Breast epithelium (tissue), 4 donors: ENCODE measurements at regions not wholly inside any gene's neighbourhood (a gene's known extent, or its start where the extent isn't known, plus 50 kb on each side); places are given as distances from the start of the nearest gene placed in this dataset.
"Not testable (repeated sequence)": the region's sequence is repeated elsewhere in the genome, so short reads cannot be mapped to it uniquely, and the experiment has no call there.

Experiments used
- DNase-seq, 2 donors: peaks; one replicate each; pipeline ENCODE4 v3.0.0-alpha.2; 2019; ENCODE audit warnings: low spot score in 2 of 2
- H3K27ac ChIP-seq, 2 donors: fragments of 200-600 bp; sonication (generic) in 1 of 2; one replicate each; pipeline ENCODE4 v1.5.1; 2016 to 2019; ENCODE audit warnings: mild to moderate bottlenecking in 1 of 2
- H3K27me3 ChIP-seq, 2 donors: fragments of 200-600 bp; sonication (generic) in 1 of 2; one replicate each; pipeline versions ENCODE4 v1.5.1 to v1.6.0; 2017 to 2019; ENCODE audit warnings: control low read depth in 1 of 2, mild to moderate bottlenecking in 1 of 2
- H3K36me3 ChIP-seq: fragments of 200-600 bp; one replicate; pipeline ENCODE4 v1.5.1; 2019
- H3K4me1 ChIP-seq, 2 donors: fragments of 200-600 bp; sonication (generic); one replicate each; pipeline ENCODE4 v1.5.1; 2016 to 2019; ENCODE audit warnings: control low read depth in 1 of 2
- H3K4me3 ChIP-seq, 3 donors: fragments of 200-600 bp; sonication (generic); 1 replicate in 2 of 3; 2 replicates in 1 of 3; pipeline ENCODE4 v1.5.1; 2016 to 2019; ENCODE audit warnings: mild to moderate bottlenecking in 3 of 3, moderate library complexity in 2 of 3
- H3K9me3 ChIP-seq, 2 donors: fragments of 200-600 bp; sonication (generic) in 1 of 2; one replicate each; pipeline ENCODE4 v1.5.1; 2016 to 2019; ENCODE audit warnings: control low read depth in 1 of 2
- CTCF ChIP-seq, 3 donors: fragments of 450-650 bp; IDR thresholded peaks; one replicate each; pipeline ENCODE4 v1.5.1; 2016 to 2017; ENCODE audit warnings: antibody characterized with exemption in 3 of 3, mild to moderate bottlenecking in 3 of 3, moderate library complexity in 3 of 3
- POLR2A ChIP-seq: fragments of 450-650 bp; IDR thresholded peaks from one replicate; pipeline ENCODE4 v1.6.1; 2016; ENCODE audit warnings: antibody characterized with exemption, mild to moderate bottlenecking, moderate library complexity
- POLR2AphosphoS5 ChIP-seq, 3 donors: sonication (generic); formaldehyde crosslinking; IDR thresholded peaks; one replicate each; pipeline ENCODE4 v1.6.1; 2017; ENCODE audit warnings: antibody characterized with exemption in 3 of 3
- intact Hi-C: fragments of 100-400 bp; cut with DNase I; formaldehyde crosslinking; loops from one replicate; pipeline ENCODE4 v1.15.1; 2023; ENCODE audit warnings: low total_unique reads

DNA sequence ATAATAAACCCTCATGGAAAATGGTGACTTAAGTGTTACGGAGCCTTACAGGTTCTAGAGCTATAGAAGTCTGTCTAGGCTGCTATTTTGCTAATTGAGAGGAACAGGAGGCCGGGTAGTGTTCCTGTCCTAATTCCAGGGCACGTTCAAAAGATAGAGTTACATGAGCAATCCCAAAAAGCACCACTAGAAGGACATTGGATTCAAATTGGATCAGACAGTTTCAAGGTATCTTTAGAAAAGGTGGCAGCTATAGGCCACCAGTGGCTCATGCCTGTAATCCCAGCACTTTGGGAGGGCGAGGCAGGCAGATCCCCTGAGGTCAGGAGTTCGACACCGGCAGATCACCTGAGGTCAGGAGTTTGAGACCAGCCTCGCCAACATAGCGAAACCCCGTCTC lies 458.8 kb downstream of the TMEM232 start:
- no peak overlapping the region for H3K27ac ChIP-seq
- TF ChIP-seq POLR2A (no peak), CTCF (IDR thresholded peaks at IDR 0.05) (no peak), POLR2AphosphoS5 (IDR thresholded peaks at IDR 0.05) (no peak)
- no peaks in the 10 kb centered on the region for H3K36me3 ChIP-seq
- intact Hi-C loops = no loop called here
- no peaks in the 10 kb centered on the region for H3K27me3 ChIP-seq
- DNase-seq = no peak
- H3K4me3 ChIP-seq = no peak overlapping the region
- H3K9me3 ChIP-seq = no peaks in the 10 kb centered on the region
- no peaks in the 10 kb centered on the region for H3K4me1 ChIP-seq

- TF ChIP-seq POLR2AphosphoS5 (IDR thresholded peaks at IDR 0.05) = no peak
- no peak for TF ChIP-seq POLR2A
- TF ChIP-seq CTCF (IDR thresholded peaks at IDR 0.05) = no peak
- Histone ChIP-seq H3K27me3 (no peaks in the 10 kb centered on the region), H3K36me3 (no peaks in the 10 kb centered on the region), H3K27ac (no peak overlapping the region), H3K9me3 (no peaks in the 10 kb centered on the region), H3K4me3 (no peak overlapping the region), H3K4me1 (no peaks in the 10 kb centered on the region)
- intact Hi-C loops = no loop called here
- DNase-seq = no peak
Measured at GRCh38 chr5:110268283-110268682, 458.2 kb downstream of the TMEM232 start.

GRCh38 chr5:110268985-110269384 lies 457.5 kb downstream of the TMEM232 start:
- Histone ChIP-seq H3K36me3 (no peaks in the 10 kb centered on the region), H3K27me3 (no peaks in the 10 kb centered on the region), H3K4me1 (no peaks in the 10 kb centered on the region), H3K4me3 (no peak overlapping the region), H3K9me3 (no peaks in the 10 kb centered on the region), H3K27ac (no peak overlapping the region)
- TF ChIP-seq POLR2A (no peak), CTCF (IDR thresholded peaks at IDR 0.05) (no peak), POLR2AphosphoS5 (IDR thresholded peaks at IDR 0.05) (no peak)
- intact Hi-C loops = no loop called here
- DNase-seq = no peak

DNA sequence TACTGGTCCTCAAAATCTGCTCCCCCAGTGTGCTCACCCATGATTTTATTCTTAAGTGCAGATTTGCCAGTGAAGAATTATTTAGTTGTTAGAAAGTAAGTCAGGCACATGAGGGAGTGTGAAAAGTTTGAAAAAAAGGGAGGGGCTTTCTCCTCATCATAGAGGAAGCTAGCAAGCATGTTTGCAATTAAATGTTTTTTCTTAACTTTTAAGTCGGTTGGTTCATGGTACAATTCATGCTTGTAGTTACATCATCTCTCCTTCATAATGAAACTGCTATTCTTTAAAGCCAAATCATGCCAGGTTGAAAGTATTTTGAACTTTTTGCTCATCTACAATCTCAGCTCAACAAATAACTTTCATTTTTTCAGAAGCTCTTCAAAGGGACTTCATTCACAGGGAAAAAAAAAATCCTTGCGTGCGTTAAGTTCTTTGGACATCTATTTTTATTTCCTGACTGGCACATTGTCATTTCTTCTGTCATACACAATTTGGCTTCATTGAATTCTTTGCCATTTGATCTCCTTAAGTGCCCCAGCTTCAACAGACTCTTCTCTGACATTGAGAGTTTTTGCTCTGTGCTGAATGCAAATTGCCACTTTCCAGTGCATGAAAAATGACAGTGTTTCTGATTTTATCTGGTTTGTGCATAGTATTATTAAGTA lies 456.9 kb downstream of the TMEM232 start:
- H3K27me3 ChIP-seq = no peaks in the 10 kb centered on the region
- H3K27ac ChIP-seq = no peak overlapping the region
- no peak for TF ChIP-seq POLR2AphosphoS5 (IDR thresholded peaks at IDR 0.05)
- no peak for TF ChIP-seq CTCF (IDR thresholded peaks at IDR 0.05)
- TF ChIP-seq POLR2A = no peak
- H3K4me1 ChIP-seq = no peaks in the 10 kb centered on the region
- no peaks in the 10 kb centered on the region for H3K36me3 ChIP-seq
- intact Hi-C loops = no loop called here
- no peaks in the 10 kb centered on the region for H3K9me3 ChIP-seq
- no peak for DNase-seq
- no peak overlapping the region for H3K4me3 ChIP-seq

- H3K27me3 ChIP-seq = no peaks in the 10 kb centered on the region
- intact Hi-C loops = no loop called here
- H3K9me3 ChIP-seq = peaks cover 0 to 11% of the 10 kb centered on the region in 2 donors
- TF ChIP-seq POLR2A (no peak), CTCF (IDR thresholded peaks at IDR 0.05) (no peak), POLR2AphosphoS5 (IDR thresholded peaks at IDR 0.05) (no peak)
- no peak for DNase-seq
- no peaks in the 10 kb centered on the region for H3K36me3 ChIP-seq
- H3K27ac ChIP-seq = no peak overlapping the region
- no peaks in the 10 kb centered on the region for H3K4me1 ChIP-seq
- no peak overlapping the region for H3K4me3 ChIP-seq
Measured at GRCh38 chr5:110275878-110276277, 450.6 kb downstream of the TMEM232 start.

DNA sequence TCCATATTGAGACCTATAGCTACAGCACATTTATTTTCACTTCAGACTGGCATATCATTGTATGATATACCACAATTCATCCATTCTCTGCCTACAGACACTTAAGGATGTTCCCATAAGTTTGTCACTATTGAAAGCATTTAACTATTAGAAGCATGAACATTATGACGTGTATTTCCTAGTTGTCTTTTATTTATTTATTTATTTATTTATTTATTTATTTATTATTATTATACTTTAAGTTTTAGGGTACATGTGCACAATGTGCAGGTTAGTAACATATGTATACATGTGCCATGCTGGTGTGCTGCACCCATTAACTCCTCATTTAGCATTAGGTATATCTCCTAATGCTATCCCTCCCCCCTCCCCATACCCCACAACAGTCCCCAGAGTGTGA lies 448.0 kb downstream of the TMEM232 start:
- H3K36me3 ChIP-seq, H3K4me3 ChIP-seq, H3K27me3 ChIP-seq, H3K4me1 ChIP-seq, intact Hi-C loops, DNase-seq, H3K27ac ChIP-seq: not testable (repeated sequence)
- peaks cover 0 to 17% of the 10 kb centered on the region in 2 donors for H3K9me3 ChIP-seq

DNA sequence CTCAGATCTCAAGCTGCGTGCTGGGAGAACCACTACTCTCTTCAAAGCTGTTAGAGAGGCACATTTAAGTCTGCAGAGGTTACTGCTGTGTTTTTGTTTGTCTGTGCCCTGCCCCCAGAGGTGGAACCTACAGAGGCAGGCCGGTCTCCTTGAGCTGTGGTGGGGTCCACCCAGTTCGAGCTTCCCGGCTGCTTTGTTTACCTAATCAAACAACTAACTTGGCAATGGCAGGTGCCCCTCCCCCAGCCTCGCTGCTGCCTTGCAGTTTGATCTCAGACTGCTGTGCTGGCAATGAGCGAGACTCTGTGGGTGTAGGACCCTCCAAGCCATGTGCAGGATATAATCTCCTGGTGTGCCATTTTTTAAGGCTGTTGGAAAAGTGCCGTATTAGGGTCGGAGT lies 442.4 kb downstream of the TMEM232 start:
- H3K27me3 ChIP-seq, H3K36me3 ChIP-seq, DNase-seq, H3K4me3 ChIP-seq, H3K4me1 ChIP-seq, H3K27ac ChIP-seq, intact Hi-C loops: not testable (repeated sequence)
- peaks cover 0 to 21% of the 10 kb centered on the region in 2 donors for H3K9me3 ChIP-seq
